IMR-90 (cell line): ENCODE measurements at regions not wholly inside any gene's neighbourhood (a gene's known extent, or its start where the extent isn't known, plus 50 kb on each side); places are given as distances from the start of the nearest gene placed in this dataset.

Experiments
- CEBPB ChIP-seq: IDR thresholded peaks from 2 replicates; pipeline ENCODE4 v1.6.1; 2012; ENCODE audit warnings: low read depth, low read length, improper control_type of control experiment
- CTCF ChIP-seq: conservative IDR thresholded peaks from 2 replicates; pipeline ENCODE4 v1.5.1; 2012; ENCODE audit warnings: mild to moderate bottlenecking, low read depth, low read length, improper control_type of control experiment
- ELK1 ChIP-seq: fragments of 150-350 bp; IDR thresholded peaks from 2 replicates; pipeline ENCODE4 v1.6.1; 2016; ENCODE audit warnings: low read depth, mild to moderate bottlenecking, low read length, moderate library complexity, borderline replicate concordance
- FOS ChIP-seq: fragments of 150-350 bp; IDR thresholded peaks from 2 replicates; pipeline ENCODE4 v1.6.1; 2016; ENCODE audit warnings: low read depth, low read length
- MAFK ChIP-seq: IDR thresholded peaks from 2 replicates; pipeline ENCODE4 v1.6.1; 2012; ENCODE audit warnings: low read depth, low read length, improper control_type of control experiment
- MAZ ChIP-seq: IDR thresholded peaks from 2 replicates; pipeline ENCODE4 v1.6.1; 2012; ENCODE audit warnings: low read depth, mild to moderate bottlenecking, low read length, improper control_type of control experiment, moderate library complexity, borderline replicate concordance
- MXI1 ChIP-seq: IDR thresholded peaks from 2 replicates; pipeline ENCODE4 v1.6.1; 2012; ENCODE audit warnings: low read depth, mild to moderate bottlenecking, low read length, moderate library complexity, borderline replicate concordance
- NFE2L2 ChIP-seq: fragments of 150-350 bp; IDR thresholded peaks from 2 replicates; pipeline ENCODE4 v1.6.1; 2016; ENCODE audit warnings: low read depth, mild to moderate bottlenecking, low read length
- POLR2A ChIP-seq: IDR thresholded peaks from 2 replicates; pipeline ENCODE4 v1.6.1; 2012; ENCODE audit warnings: mild to moderate bottlenecking, low read depth, low read length
- RAD21 ChIP-seq: IDR thresholded peaks from 2 replicates; pipeline ENCODE4 v1.6.1; 2012; ENCODE audit warnings: low read length, improper control_type of control experiment
- RCOR1 ChIP-seq: IDR thresholded peaks from 2 replicates; pipeline ENCODE4 v1.6.1; 2012; ENCODE audit warnings: mild to moderate bottlenecking, low read length, improper control_type of control experiment; ENCODE audit not compliant: insufficient replicate concordance
- USF2 ChIP-seq: fragments of 150-350 bp; IDR thresholded peaks from 2 replicates; pipeline ENCODE4 v1.6.1; 2017; ENCODE audit warnings: mild to moderate bottlenecking, antibody characterized with exemption, low read length, low read depth

- TF ChIP-seq CTCF (no peak), POLR2A (no peak), ELK1 (no peak), MAFK (no peak), FOS (no peak), USF2 (no peak), NFE2L2 (no peak), MAZ (no peak), MXI1 (no peak), RCOR1 (no peak), RAD21 (no peak), CEBPB (no peak)
These were observed 506.2 kb upstream of the TBX3 start for GRCh38 chr12:115190010-115190770.
